ENCODE measurements at regions not wholly inside any gene's neighbourhood (a gene's known extent, or its start where the extent isn't known, plus 50 kb on each side); places are given as distances from the start of the nearest gene placed in this dataset.
A peak's percentile ranks its signal among the peaks of the same experiment; 100 is the strongest.

DNA sequence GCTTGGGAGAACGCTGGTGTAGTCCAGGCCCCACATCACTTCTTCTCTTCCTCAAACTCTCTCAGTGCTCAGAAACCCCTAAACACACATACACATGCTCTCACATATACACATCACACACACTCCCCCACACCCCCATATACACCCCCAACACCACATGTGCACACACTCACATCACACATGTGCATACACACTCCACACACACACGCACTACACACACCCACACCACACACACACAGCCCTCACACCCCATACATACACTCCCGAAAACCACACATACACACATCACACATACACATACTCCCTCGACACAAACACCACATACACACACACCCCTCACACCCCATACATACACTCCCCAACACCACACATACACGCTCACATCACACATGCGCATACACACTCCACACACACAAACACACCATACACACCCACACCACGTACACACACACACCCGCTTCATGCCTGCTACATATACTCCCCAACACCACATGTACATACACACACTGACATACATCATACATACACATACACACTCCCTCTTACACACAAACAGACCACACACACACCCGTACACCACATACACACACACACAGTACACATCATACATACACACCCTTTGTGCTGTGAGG is 110.3 kb upstream of the TMEM170B start:
- CTCF ChIA-PET, result no interaction called here
- no peak for DNase-seq (ENCODE audit: unreplicated experiment)
- H3K4me3 Mint-ChIP-seq (ENCODE audit: unreplicated experiment), result no peak overlapping the region
- H3K36me3 Mint-ChIP-seq (ENCODE audit: insufficient read depth, unreplicated experiment), result no peaks in the 10 kb centered on the region
- POLR2A ChIA-PET, result no interaction called here
- peaks cover 19% of the 10 kb centered on the region for H3K4me1 Mint-ChIP-seq (ENCODE audit: insufficient read depth, unreplicated experiment)
- TF ChIP-seq, protein P1, sequence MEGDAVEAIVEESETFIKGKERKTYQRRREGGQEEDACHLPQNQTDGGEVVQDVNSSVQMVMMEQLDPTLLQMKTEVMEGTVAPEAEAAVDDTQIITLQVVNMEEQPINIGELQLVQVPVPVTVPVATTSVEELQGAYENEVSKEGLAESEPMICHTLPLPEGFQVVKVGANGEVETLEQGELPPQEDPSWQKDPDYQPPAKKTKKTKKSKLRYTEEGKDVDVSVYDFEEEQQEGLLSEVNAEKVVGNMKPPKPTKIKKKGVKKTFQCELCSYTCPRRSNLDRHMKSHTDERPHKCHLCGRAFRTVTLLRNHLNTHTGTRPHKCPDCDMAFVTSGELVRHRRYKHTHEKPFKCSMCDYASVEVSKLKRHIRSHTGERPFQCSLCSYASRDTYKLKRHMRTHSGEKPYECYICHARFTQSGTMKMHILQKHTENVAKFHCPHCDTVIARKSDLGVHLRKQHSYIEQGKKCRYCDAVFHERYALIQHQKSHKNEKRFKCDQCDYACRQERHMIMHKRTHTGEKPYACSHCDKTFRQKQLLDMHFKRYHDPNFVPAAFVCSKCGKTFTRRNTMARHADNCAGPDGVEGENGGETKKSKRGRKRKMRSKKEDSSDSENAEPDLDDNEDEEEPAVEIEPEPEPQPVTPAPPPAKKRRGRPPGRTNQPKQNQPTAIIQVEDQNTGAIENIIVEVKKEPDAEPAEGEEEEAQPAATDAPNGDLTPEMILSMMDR (IDR thresholded peaks at IDR 0.05; ENCODE audit: unreplicated experiment), result no peak
- no peaks in the 10 kb centered on the region for H3K27me3 Mint-ChIP-seq (ENCODE audit: insufficient read depth, unreplicated experiment)
- H3K27ac Mint-ChIP-seq (ENCODE audit: low read depth, unreplicated experiment), result no peak overlapping the region
- intact Hi-C loops (cut with micrococcal nuclease), result no loop called here
- no TSS peak for BruUV-seq (replicated peaks)
- H3K9me3 Mint-ChIP-seq (ENCODE audit: unreplicated experiment), result no peaks in the 10 kb centered on the region

DNA sequence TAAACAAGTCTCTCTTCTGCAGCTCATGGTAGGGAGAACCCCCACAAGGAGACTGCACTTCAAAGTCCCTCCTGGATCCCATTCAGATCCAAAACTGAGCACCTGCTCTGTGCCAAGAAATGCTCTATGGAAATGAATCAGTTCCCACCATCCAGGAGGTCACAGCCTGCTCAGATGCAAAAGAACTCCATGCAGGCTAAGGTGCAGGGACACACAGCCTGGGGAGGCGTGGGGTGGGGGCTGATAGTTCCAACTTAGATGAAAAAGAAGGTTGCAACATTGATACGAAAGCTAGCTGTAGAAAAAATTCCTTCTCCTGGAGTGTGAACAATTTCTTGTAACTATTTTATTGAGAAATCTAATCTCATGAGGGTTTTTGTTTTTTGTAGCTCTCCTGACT is 111.0 kb upstream of the TMEM170B start:
- Mint-ChIP-seq H3K27me3 (ENCODE audit: insufficient read depth, unreplicated experiment) (no peaks in the 10 kb centered on the region), H3K4me1 (ENCODE audit: insufficient read depth, unreplicated experiment) (peaks cover 19% of the 10 kb centered on the region), H3K27ac (ENCODE audit: low read depth, unreplicated experiment) (no peak overlapping the region), H3K9me3 (ENCODE audit: unreplicated experiment) (no peaks in the 10 kb centered on the region), H3K4me3 (ENCODE audit: unreplicated experiment) (no peak overlapping the region), H3K36me3 (ENCODE audit: insufficient read depth, unreplicated experiment) (no peaks in the 10 kb centered on the region)
- DNase-seq (ENCODE audit: unreplicated experiment), result no peak
- POLR2A ChIA-PET, result no interaction called here
- intact Hi-C loops (cut with micrococcal nuclease), result no loop called here
- TF ChIP-seq, protein P1 (IDR thresholded peaks at IDR 0.05; ENCODE audit: unreplicated experiment), result no peak
- CTCF ChIA-PET, result no interaction called here
- BruUV-seq (replicated peaks), result no TSS peak

DNA sequence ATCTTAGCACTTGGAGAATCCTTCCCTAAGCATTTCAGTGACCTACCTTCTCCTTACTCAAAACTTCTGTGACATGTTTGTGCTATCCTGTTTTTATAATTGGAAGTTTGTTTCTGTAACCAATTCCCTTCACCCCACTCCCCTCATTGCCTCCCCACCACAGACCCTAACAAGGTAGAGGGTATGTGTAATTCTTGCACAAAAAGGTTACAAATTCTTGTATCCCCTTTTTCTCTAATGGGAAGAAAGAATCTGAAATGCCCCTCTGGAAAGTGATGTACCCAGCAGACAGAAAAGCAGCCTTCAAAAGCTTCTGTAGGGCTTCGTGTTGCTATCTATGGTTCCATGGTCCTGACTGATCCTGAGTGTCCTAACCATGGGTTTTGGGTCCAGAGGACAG is 111.7 kb upstream of the TMEM170B start:
- intact Hi-C loops (cut with micrococcal nuclease), result no loop called here
- Mint-ChIP-seq H3K4me3 (ENCODE audit: unreplicated experiment) (no peak overlapping the region), H3K9me3 (ENCODE audit: unreplicated experiment) (no peaks in the 10 kb centered on the region), H3K36me3 (ENCODE audit: insufficient read depth, unreplicated experiment) (no peaks in the 10 kb centered on the region), H3K4me1 (ENCODE audit: insufficient read depth, unreplicated experiment) (peaks cover 19% of the 10 kb centered on the region), H3K27me3 (ENCODE audit: insufficient read depth, unreplicated experiment) (no peaks in the 10 kb centered on the region), H3K27ac (ENCODE audit: low read depth, unreplicated experiment) (peak overlapping the region; percentile 70)
- ChIA-PET CTCF (no interaction called here), POLR2A (no interaction called here)
- TF ChIP-seq, protein P1 (IDR thresholded peaks at IDR 0.05; ENCODE audit: unreplicated experiment), result no peak
- DNase-seq (ENCODE audit: unreplicated experiment), result no peak
- no TSS peak for BruUV-seq (replicated peaks)

DNA sequence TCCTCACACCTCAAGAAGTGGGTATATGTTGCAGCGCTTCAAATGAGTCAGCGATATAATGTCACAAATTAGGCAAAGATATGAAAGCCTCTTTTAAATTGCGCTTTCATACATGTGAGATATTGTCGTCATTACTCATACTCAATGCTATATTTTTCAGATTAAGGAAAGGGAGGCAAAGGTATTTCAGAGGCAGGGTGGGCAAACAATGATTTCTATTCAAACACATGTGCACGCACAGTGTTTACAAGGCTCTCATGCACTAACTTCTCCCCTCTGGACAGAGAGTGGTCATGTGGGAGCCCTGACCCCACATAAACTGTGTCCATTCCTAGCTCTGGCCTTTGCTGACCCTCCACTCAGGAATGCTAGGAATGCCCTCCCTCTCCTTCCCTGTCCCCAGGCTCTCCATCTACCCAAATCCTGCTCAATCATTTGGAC is 112.1 kb upstream of the TMEM170B start:
- POLR2A ChIA-PET, result no interaction called here
- CTCF ChIA-PET, result no interaction called here
- DNase-seq (ENCODE audit: unreplicated experiment), result no peak
- H3K4me1 Mint-ChIP-seq (ENCODE audit: insufficient read depth, unreplicated experiment), result peaks cover 19% of the 10 kb centered on the region
- TF ChIP-seq, protein P1 (IDR thresholded peaks at IDR 0.05; ENCODE audit: unreplicated experiment), result no peak
- H3K27me3 Mint-ChIP-seq (ENCODE audit: insufficient read depth, unreplicated experiment), result no peaks in the 10 kb centered on the region
- no TSS peak for BruUV-seq (replicated peaks)
- H3K9me3 Mint-ChIP-seq (ENCODE audit: unreplicated experiment), result no peaks in the 10 kb centered on the region
- peak overlapping the region; percentile 70 for H3K27ac Mint-ChIP-seq (ENCODE audit: low read depth, unreplicated experiment)
- no peak overlapping the region for H3K4me3 Mint-ChIP-seq (ENCODE audit: unreplicated experiment)
- H3K36me3 Mint-ChIP-seq (ENCODE audit: insufficient read depth, unreplicated experiment), result no peaks in the 10 kb centered on the region
- intact Hi-C loops (cut with micrococcal nuclease), result no loop called here
